NCI-H345 (cell line): ENCODE measurements at regions not wholly inside any gene's neighbourhood (a gene's known extent, or its start where the extent isn't known, plus 50 kb on each side); places are given as distances from the start of the nearest gene placed in this dataset.
A peak's percentile ranks its signal among the peaks of the same experiment; 100 is the strongest.
"Not testable (repeated sequence)": the region's sequence is repeated elsewhere in the genome, so short reads cannot be mapped to it uniquely, and the experiment has no call there.

ENCODE experiments used
- DNase-seq: peaks from one replicate; lab custom pipeline; 2025; lab: John Stamatoyannopoulos, UW

GRCh38 chr4:131470360-131470759 lies 1678.7 kb upstream of the PCDH10 start:
- no peak for DNase-seq

GRCh38 chr4:131488772-131489171 lies 1660.3 kb upstream of the PCDH10 start:
- no peak for DNase-seq

GRCh38 chr4:131496211-131496610 lies 1652.9 kb upstream of the PCDH10 start:
- DNase-seq, result not testable (repeated sequence)

- DNase-seq, result no peak
These were observed 1649.8 kb upstream of the PCDH10 start for GRCh38 chr4:131499141-131499873.

- no peak for DNase-seq
These were observed 1639.6 kb upstream of the PCDH10 start for GRCh38 chr4:131509521-131509920.

GRCh38 chr4:131526686-131527085 lies 1622.4 kb upstream of the PCDH10 start:
- no peak for DNase-seq

GRCh38 chr4:131531087-131531486 lies 1618.0 kb upstream of the PCDH10 start:
- no peak for DNase-seq

GRCh38 chr4:131534944-131535645 lies 1614.0 kb upstream of the PCDH10 start:
- DNase-seq, result no peak

GRCh38 chr4:131540256-131540655 lies 1608.8 kb upstream of the PCDH10 start:
- DNase-seq, result no peak

GRCh38 chr4:131547506-131547981 lies 1601.5 kb upstream of the PCDH10 start:
- no peak for DNase-seq

GRCh38 chr4:131551306-131551705 lies 1597.8 kb upstream of the PCDH10 start:
- DNase-seq, result no peak

- no peak for DNase-seq
These were observed 1583.1 kb upstream of the PCDH10 start for GRCh38 chr4:131566026-131566425.

- peak; percentile 83 for DNase-seq
These were observed 1564.5 kb upstream of the PCDH10 start for GRCh38 chr4:131584587-131584986.

GRCh38 chr4:131595140-131595539 lies 1554.0 kb upstream of the PCDH10 start:
- DNase-seq, result no peak

GRCh38 chr4:131603705-131604104 lies 1545.4 kb upstream of the PCDH10 start:
- no peak for DNase-seq

GRCh38 chr4:131609039-131609438 lies 1540.1 kb upstream of the PCDH10 start:
- no peak for DNase-seq

GRCh38 chr4:131610517-131610916 lies 1538.6 kb upstream of the PCDH10 start:
- DNase-seq, result not testable (repeated sequence)

- DNase-seq, result no peak
These were observed 1535.8 kb upstream of the PCDH10 start for GRCh38 chr4:131613086-131613823.

GRCh38 chr4:131613824-131614216 lies 1535.3 kb upstream of the PCDH10 start:
- no peak for DNase-seq

GRCh38 chr4:131632877-131633276 lies 1516.2 kb upstream of the PCDH10 start:
- DNase-seq, result no peak

GRCh38 chr4:131635191-131635590 lies 1513.9 kb upstream of the PCDH10 start:
- no peak for DNase-seq

- DNase-seq, result no peak
These were observed 1510.3 kb upstream of the PCDH10 start for GRCh38 chr4:131638781-131639180.

GRCh38 chr4:131644619-131645018 lies 1504.5 kb upstream of the PCDH10 start:
- peak; percentile 13 for DNase-seq
